HCT116 (cell line): ENCODE measurements at regions not wholly inside any gene's neighbourhood (a gene's known extent, or its start where the extent isn't known, plus 50 kb on each side); places are given as distances from the start of the nearest gene placed in this dataset.

Experiments used
- ATAC-seq: fragments of 200-7000 bp; cut with Tn5 transposase; 2 replicates; pipeline ENCODE4 v1.9.1; 2020; ENCODE audit warnings: mild to moderate bottlenecking, moderate library complexity
- BruUV-seq: library from RNA; stranded (reverse); fragments of 400-500 nt; replicated peaks from 2 replicates; lab custom pipeline; 2021; lab: Mats Ljungman, UMichigan
- CTCF ChIA-PET: fragments of 300-600 bp; sonication (Branson Sonifier 250); formaldehyde crosslinking; loops from one replicate; lab custom pipeline; 2021; ENCODE audit warnings: antibody characterized with exemption; lab: Charles Lee
- POLR2A ChIA-PET: fragments of 300-600, 350-600 bp; sonication (Branson Sonifier 250); formaldehyde crosslinking; loops from one replicate; lab custom pipeline; 2021; ENCODE audit warnings: antibody characterized with exemption; lab: Charles Lee
- RAD21 ChIA-PET, 2 experiments: fragments of 300-600 bp; sonication (Branson Sonifier 250); formaldehyde crosslinking; loops; one replicate each; lab custom pipeline; 2023; ENCODE audit warnings: low total read pairs in 2 of 2; ENCODE audit not compliant: uncharacterized antibody in 2 of 2, unreplicated experiment in 2 of 2, low non-redundant PET in 1 of 2; lab: Charles Lee
- DNase-seq: peaks from one replicate; pipeline ENCODE4 v3.0.0-alpha.2; 2010; ENCODE audit warnings: low read depth, low spot score
- H2AFZ ChIP-seq: fragments of 200-600 bp; shearing (Covaris generic), sonication (generic); 2 replicates; pipeline ENCODE4 v1.6.1; 2017; ENCODE audit warnings: low read depth, mixed run types, mixed read lengths, antibody characterized with exemption, low read length; ENCODE audit not compliant: poor library complexity, severe bottlenecking
- H3K27ac ChIP-seq: 2 replicates; pipeline ENCODE4 v1.5.1; 2012; ENCODE audit warnings: low read depth, low read length
- H3K27me3 ChIP-seq: fragments of 200-600 bp; sonication (generic); 2 replicates; pipeline ENCODE4 v1.6.1; 2016; ENCODE audit warnings: mixed run types, low read length, mixed read lengths; ENCODE audit not compliant: insufficient read depth
- H3K36me3 ChIP-seq, 2 experiments: fragments of 200-500 bp in 1 of 2; fragments of 200-600 bp in 1 of 2; sonication (Bioruptor generic) in 1 of 2; sonication (generic) in 1 of 2; 2 replicates each; pipeline versions ENCODE4 v1.5.1 to v1.6.1; 2014 to 2016; ENCODE audit warnings: low read length in 2 of 2, inconsistent platforms in 1 of 2, mixed read lengths in 1 of 2, mixed run types in 1 of 2; ENCODE audit not compliant: insufficient read depth in 2 of 2, control insufficient read depth in 1 of 2
- H3K4me1 ChIP-seq, 2 experiments: fragments of 200-600 bp in 1 of 2; sonication (generic) in 1 of 2; 2 replicates each; pipeline versions ENCODE4 v1.5.1 to v1.6.1; 2012 to 2017; ENCODE audit warnings: low read length in 2 of 2, inconsistent platforms in 1 of 2, mild to moderate bottlenecking in 1 of 2, mixed read lengths in 1 of 2, mixed run types in 1 of 2, moderate library complexity in 1 of 2; ENCODE audit not compliant: insufficient read depth in 2 of 2, control insufficient read depth in 1 of 2
- H3K4me2 ChIP-seq: fragments of 200-600 bp; sonication (generic); 2 replicates; pipeline ENCODE4 v1.6.1; 2017; ENCODE audit warnings: mixed run types, low read length, mixed read lengths
- H3K4me3 ChIP-seq, 2 experiments: fragments of 200-600 bp in 1 of 2; sonication (generic) in 1 of 2; replicated peaks in 1 of 2; 2 replicates each; pipeline ENCODE4 v1.5.1; 2011 to 2016; ENCODE audit warnings: low read length in 2 of 2, control low read depth in 1 of 2, low read depth in 1 of 2, mild to moderate bottlenecking in 1 of 2, mixed read lengths in 1 of 2, mixed run types in 1 of 2
- H3K79me2 ChIP-seq: fragments of 200-600 bp; sonication (generic); 2 replicates; pipeline ENCODE4 v1.6.1; 2017; ENCODE audit warnings: mild to moderate bottlenecking, mixed run types, low read length, moderate library complexity, mixed read lengths; ENCODE audit not compliant: insufficient read depth
- H3K9ac ChIP-seq: fragments of 200-600 bp; sonication (generic); 2 replicates; pipeline ENCODE4 v1.6.1; 2016; ENCODE audit warnings: low read length, mixed read lengths
- H3K9me2 ChIP-seq: fragments of 200-600 bp; sonication (generic), shearing (Covaris generic); 2 replicates; pipeline ENCODE4 v1.6.1; 2017; ENCODE audit warnings: mixed run types, mild to moderate bottlenecking, moderate library complexity; ENCODE audit not compliant: insufficient read depth
- H3K9me3 ChIP-seq, 2 experiments: fragments of 200-500 bp in 1 of 2; fragments of 200-600 bp in 1 of 2; sonication (Bioruptor generic) in 1 of 2; sonication (generic) in 1 of 2; 2 replicates each; pipeline ENCODE4 v1.6.1; 2014 to 2017; ENCODE audit warnings: low read length in 2 of 2, mixed read lengths in 2 of 2, inconsistent platforms in 1 of 2, low read depth in 1 of 2, mild to moderate bottlenecking in 1 of 2, mixed run types in 1 of 2, moderate library complexity in 1 of 2; ENCODE audit not compliant: control insufficient read depth in 1 of 2, insufficient read depth in 1 of 2
- H4K20me1 ChIP-seq: fragments of 200-600 bp; sonication (generic), shearing (Covaris generic); 2 replicates; pipeline ENCODE4 v1.6.1; 2017; ENCODE audit warnings: mixed run types, mild to moderate bottlenecking, moderate library complexity; ENCODE audit not compliant: insufficient read depth
- EGR1 ChIP-seq: IDR thresholded peaks from 2 replicates; pipeline ENCODE4 v1.6.1; 2012; ENCODE audit warnings: low read depth
- EZH2 ChIP-seq: fragments of 200-600 bp; sonication (generic); IDR thresholded peaks from 2 replicates; pipeline ENCODE4 v1.6.1; 2017; ENCODE audit warnings: antibody characterized with exemption, mixed run types
- EZH2phosphoT487 ChIP-seq: fragments of 200-600 bp; IDR thresholded peaks from 2 replicates; pipeline ENCODE4 v1.6.1; 2018; ENCODE audit warnings: antibody characterized with exemption, borderline replicate concordance
- YY1 ChIP-seq: IDR thresholded peaks from 2 replicates; pipeline ENCODE4 v1.6.1; 2011; ENCODE audit warnings: low read length, low read depth, moderate library complexity, mild to moderate bottlenecking; ENCODE audit not compliant: insufficient replicate concordance; ENCODE audit errors: extremely low read depth
- ZNF274 ChIP-seq: fragments of 200-500 bp; sonication (Bioruptor generic); IDR thresholded peaks from 2 replicates; pipeline ENCODE4 v1.6.1; 2014; ENCODE audit warnings: mild to moderate bottlenecking, low read depth, low read length, inconsistent platforms
- intact Hi-C: fragments of 100-400 bp; cut with micrococcal nuclease; formaldehyde crosslinking; loops from 2 replicates; pipeline ENCODE4 v1.10.0; 2022
- TF ChIP-seq, protein P1 (sequence below): IDR thresholded peaks from 2 replicates; pipeline ENCODE4 v1.6.1; 2012
- TF ChIP-seq, protein P2 (sequence below), 3 experiments: fragments of 200-600 bp in 1 of 3; sonication (generic) in 1 of 3; IDR thresholded peaks in 2 of 3; conservative IDR thresholded peaks in 1 of 3; 2 replicates each; pipeline ENCODE4 v1.5.1; 2012 to 2017; ENCODE audit warnings: low read depth in 2 of 3, low read length in 2 of 3, antibody characterized with exemption in 1 of 3, borderline replicate concordance in 1 of 3, control low read depth in 1 of 3, mild to moderate bottlenecking in 1 of 3, mixed read lengths in 1 of 3, mixed run types in 1 of 3, moderate library complexity in 1 of 3; ENCODE audit not compliant: insufficient read depth in 1 of 3
- TF ChIP-seq, protein P3 (sequence below): IDR thresholded peaks from 2 replicates; pipeline ENCODE4 v1.6.1; 2011; ENCODE audit warnings: mild to moderate bottlenecking, low read length, moderate library complexity; ENCODE audit not compliant: insufficient replicate concordance; ENCODE audit errors: extremely low read depth

DNA sequence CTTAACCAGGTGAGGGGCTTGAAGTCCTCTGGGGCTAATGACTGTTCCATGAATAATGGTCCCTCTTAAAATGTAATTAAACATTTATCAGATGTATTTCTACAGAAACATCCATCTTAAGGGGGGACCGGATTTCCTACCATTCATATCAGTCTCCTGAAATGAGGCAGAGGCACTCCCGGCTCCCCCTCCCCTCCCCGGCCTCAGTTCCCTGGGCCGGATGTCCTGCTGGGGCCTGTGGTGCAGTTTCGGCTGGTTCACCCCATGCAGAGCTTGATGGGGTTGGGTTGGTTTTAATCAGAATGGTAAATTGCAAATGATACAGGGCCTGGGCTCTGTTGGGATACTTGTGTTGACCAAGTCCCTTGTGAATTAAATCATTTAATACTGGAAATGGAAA, 349.4 kb downstream of the PREX1 start:
- RAD21 ChIA-PET = no interaction called here
- Histone ChIP-seq H3K4me1 (no peaks in the 10 kb centered on the region), H3K79me2 (no peaks in the 10 kb centered on the region), H3K9ac (no peak overlapping the region), H3K4me3 (no peak overlapping the region), H3K9me2 (no peaks in the 10 kb centered on the region), H3K4me2 (no peak overlapping the region), H3K9me3 (no peaks in the 10 kb centered on the region), H2AFZ (no peak overlapping the region), H3K27ac (no peak overlapping the region), H4K20me1 (no peaks in the 10 kb centered on the region), H3K36me3 (no peaks in the 10 kb centered on the region), H3K27me3 (peaks cover 92% of the 10 kb centered on the region)
- TF ChIP-seq EGR1 (no peak), EZH2 (no peak), YY1 (no peak), EZH2phosphoT487 (no peak), ZNF274 (no peak)
- TF ChIP-seq, protein P1, sequence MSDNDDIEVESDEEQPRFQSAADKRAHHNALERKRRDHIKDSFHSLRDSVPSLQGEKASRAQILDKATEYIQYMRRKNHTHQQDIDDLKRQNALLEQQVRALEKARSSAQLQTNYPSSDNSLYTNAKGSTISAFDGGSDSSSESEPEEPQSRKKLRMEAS = no peak
- TF ChIP-seq, protein P2, sequence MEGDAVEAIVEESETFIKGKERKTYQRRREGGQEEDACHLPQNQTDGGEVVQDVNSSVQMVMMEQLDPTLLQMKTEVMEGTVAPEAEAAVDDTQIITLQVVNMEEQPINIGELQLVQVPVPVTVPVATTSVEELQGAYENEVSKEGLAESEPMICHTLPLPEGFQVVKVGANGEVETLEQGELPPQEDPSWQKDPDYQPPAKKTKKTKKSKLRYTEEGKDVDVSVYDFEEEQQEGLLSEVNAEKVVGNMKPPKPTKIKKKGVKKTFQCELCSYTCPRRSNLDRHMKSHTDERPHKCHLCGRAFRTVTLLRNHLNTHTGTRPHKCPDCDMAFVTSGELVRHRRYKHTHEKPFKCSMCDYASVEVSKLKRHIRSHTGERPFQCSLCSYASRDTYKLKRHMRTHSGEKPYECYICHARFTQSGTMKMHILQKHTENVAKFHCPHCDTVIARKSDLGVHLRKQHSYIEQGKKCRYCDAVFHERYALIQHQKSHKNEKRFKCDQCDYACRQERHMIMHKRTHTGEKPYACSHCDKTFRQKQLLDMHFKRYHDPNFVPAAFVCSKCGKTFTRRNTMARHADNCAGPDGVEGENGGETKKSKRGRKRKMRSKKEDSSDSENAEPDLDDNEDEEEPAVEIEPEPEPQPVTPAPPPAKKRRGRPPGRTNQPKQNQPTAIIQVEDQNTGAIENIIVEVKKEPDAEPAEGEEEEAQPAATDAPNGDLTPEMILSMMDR (IDR thresholded peaks at IDR 0.05 in 2 of 3, conservative IDR thresholded peaks at IDR 0.05 in 1 of 3; ENCODE audit: borderline replicate concordance in 1 of 3, insufficient read depth in 1 of 3, low read depth in 2 of 3, low read length in 2 of 3) = no peak
- TF ChIP-seq, protein P3, sequence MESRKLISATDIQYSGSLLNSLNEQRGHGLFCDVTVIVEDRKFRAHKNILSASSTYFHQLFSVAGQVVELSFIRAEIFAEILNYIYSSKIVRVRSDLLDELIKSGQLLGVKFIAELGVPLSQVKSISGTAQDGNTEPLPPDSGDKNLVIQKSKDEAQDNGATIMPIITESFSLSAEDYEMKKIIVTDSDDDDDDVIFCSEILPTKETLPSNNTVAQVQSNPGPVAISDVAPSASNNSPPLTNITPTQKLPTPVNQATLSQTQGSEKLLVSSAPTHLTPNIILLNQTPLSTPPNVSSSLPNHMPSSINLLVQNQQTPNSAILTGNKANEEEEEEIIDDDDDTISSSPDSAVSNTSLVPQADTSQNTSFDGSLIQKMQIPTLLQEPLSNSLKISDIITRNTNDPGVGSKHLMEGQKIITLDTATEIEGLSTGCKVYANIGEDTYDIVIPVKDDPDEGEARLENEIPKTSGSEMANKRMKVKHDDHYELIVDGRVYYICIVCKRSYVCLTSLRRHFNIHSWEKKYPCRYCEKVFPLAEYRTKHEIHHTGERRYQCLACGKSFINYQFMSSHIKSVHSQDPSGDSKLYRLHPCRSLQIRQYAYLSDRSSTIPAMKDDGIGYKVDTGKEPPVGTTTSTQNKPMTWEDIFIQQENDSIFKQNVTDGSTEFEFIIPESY = no peak
- no TSS peak for BruUV-seq
- DNase-seq (no peak), ATAC-seq (no peak)
- CTCF ChIA-PET = no interaction called here
- POLR2A ChIA-PET = no interaction called here
- intact Hi-C loops = loop anchor here (10.0 kb wide), 1 partner anchor 46 kb away; no protein-coding TSS in a partner anchor
